NCI-H345 (cell line): ENCODE measurements at regions not wholly inside any gene's neighbourhood (a gene's known extent, or its start where the extent isn't known, plus 50 kb on each side); places are given as distances from the start of the nearest gene placed in this dataset.

Experiments
- DNase-seq: peaks from one replicate; lab custom pipeline; 2025; lab: John Stamatoyannopoulos, UW

DNA sequence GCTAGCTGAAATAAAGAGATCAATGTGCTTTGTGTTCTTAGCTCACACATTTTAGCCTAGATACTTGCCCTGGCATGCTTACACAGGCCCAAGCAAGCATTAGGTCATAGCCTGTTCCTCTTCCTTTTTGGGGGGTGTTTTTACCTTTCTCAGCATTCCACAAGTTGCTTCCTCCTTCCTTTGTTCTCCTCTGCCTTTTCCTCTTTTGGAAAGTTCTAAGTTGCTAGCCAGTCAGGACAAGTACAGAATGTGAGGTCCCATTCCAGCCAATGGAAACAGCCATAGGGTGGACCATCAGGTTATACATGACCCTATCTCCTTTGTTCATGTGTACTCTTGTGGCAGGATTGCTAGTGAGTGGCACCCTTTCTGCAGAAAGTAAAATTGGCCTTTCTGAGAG, 154.9 kb downstream of the RASSF9 start:
- DNase-seq = no peak

DNA sequence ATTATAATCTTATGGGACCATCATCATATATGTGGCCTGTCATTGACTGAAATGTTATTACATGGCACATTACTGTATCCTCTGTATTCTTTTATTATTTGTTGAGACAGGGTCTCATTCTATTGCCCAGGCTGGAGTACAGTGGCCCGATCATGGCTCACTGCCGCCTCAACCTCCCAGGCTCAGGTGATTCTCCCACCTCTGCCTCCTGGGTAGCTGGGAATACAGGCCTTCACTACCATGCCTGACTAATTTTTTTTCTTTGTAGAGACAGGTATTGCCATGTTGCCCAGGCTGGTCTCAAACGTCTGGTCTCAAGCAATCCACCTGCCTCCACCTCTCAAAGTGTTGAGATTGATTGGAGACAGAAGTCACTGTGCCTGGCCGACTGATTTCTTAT, 153.2 kb downstream of the RASSF9 start:
- DNase-seq = no peak

- no peak for DNase-seq
Measured at GRCh38 chr12:85688837-85689236, 147.4 kb downstream of the RASSF9 start.

DNA sequence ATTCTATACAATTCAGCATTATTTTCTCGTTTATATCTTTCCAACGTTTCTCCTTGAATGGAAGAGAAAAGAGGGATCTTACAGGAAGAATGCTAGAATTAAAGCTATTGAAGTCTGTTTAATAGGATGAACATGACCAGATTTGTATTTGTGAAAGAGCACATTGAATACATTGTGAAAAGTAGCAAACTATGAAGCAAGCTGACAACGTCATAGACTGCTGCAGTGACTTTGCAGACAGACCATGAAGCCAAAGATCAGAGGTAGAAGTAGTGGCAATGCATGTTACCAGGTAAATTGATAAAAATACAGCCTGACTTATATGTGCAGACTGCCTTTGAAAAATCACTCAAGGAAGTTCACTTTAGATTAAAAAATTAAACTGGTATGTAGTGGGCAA, 146.1 kb downstream of the RASSF9 start:
- DNase-seq = no peak

DNA sequence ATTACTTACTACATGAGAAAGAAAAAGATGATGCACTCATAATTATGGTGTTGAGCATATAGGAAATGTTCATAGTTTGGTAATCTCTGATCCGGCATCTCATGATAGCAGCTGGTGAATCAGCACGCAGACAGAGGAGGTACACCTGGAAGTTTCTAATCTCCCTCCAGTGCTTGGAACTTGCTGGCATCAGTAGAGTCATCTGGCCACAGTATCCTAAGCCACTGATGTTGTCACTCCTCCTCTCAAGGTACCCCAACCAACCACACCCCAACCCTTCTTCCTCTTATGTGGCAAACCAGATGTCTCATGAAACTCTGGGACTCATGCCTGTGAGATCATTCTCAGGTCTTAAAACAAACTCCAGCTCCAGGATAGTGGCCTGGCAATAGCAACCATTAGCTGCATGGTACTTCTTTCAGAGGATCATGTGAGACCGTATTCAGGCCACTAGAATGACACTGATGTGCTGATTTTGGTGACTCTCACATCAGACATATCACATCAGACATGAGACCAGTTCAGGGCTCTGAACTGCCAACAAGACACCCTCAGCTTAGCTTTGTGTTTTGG, 143.0 kb downstream of the RASSF9 start:
- no peak for DNase-seq

DNA sequence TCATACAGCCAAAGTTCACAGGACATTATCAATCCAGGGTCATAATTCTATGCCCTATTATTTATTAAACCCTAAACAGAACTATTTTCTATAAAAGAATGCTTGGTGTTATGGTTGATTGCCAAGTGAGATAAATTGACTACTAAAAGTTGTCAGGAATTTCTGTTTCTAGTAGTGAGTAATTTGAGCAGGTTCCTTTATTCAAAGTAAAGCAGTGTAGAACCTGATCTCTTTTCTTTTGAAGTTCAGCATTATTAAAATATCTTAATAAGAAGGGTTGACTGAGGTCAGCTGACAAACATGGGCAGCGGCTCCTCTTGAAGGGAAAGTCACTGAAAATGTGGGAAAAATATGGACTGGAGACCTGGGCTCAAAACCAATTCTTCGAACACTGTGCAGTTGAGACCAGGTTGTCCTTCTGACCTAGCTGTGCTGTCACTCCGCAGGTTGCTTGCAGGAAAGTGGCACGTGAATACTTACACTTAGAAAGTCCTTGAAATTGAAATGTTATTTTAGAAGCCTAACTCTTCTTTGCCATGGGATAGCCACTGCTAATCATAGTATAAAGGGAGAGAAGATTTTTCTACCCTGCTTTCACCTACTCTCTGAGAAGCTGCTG, 141.0 kb downstream of the RASSF9 start:
- no peak for DNase-seq

- DNase-seq = no peak
Measured at GRCh38 chr12:85697003-85697402, 139.2 kb downstream of the RASSF9 start.

- DNase-seq = no peak
Measured at GRCh38 chr12:85698937-85699336, 137.3 kb downstream of the RASSF9 start.

GRCh38 chr12:85708775-85709174, 127.4 kb downstream of the RASSF9 start:
- DNase-seq = no peak

- DNase-seq = no peak
Measured at GRCh38 chr12:85711735-85712390, 124.3 kb downstream of the RASSF9 start.

- no peak for DNase-seq
Measured at GRCh38 chr12:85713373-85713772, 122.8 kb downstream of the RASSF9 start.

DNA sequence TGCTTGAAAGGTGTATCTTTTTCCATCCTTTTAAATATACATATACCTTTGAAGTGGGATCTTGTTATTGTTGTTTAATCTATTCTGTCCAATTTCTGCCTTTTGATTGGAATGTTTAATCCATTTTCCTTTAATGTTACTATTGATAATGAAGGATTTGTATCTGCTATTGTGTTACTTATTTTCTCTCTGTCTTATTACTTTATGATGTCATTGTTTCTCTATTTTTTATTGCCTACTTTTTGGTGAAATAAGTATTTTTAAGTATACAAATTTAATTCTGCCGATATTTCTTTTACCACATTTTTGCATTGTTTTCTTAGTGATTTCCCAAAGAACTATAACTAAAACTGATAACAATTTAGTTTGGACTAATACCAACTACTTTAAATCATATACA, 121.8 kb downstream of the RASSF9 start:
- no peak for DNase-seq

DNA sequence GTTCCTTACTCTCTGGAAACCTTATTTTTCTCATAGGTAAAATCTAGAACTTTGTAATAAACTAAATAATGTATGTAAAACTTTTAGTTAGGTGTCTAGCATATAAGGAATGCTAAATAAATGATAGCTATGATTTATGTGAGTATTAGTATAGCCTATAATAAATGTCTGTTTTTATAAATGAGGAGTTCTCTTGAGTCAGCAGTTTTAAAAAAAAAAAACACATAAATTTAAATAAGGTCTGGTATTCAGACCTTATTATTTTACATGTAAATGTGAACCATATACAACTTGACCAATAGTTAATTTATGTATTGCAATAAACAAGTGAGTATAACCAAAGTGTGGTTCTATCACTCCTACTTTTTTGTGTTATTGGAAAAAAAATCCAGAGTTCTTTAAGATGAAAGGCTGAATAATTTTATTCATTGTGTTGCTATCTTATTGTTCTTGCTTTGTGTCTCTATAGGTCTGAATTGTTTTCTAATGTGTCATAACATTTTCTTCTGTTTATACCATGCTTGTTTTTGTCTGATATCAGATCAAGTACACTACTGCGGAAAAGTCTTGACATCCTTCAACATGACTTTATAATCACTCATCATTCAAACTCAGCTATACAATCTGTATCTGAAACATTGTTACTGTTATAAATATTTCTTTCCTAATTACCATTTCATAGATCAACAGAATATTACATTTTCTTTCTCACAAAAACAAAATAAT, 115.7 kb downstream of the RASSF9 start:
- DNase-seq = no peak

- no peak for DNase-seq
Measured at GRCh38 chr12:85725991-85726390, 110.2 kb downstream of the RASSF9 start.

DNA sequence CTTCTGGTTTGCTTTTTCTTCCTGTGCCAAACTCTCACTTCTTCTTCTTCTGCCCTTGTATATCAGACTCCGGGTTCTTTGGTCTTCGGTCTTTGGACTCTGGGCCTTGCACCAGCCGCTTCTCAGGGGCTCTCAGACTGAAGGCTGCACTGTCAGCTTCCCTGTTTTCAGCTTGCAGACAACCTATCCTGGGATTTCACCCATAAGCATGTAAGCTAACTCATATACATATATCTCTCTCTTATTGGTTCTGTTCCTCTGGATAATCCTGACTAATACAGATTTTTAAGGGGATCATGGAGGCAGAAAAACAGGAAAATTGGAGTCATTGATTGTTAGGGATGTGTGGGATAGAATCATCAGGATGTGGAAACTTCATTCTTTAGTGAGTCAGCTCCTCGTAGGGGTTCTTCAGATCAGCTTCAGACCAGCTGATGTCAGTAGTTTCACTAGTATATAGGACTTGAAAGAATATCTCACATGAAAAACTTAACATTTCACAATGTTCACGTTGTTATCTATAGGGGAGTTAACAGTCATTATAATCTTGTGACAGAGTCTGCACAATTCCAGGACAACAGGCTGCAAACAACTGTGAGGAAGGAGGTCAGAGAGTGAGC, 102.9 kb downstream of the RASSF9 start:
- no peak for DNase-seq

- DNase-seq = no peak
Measured at GRCh38 chr12:85733984-85734383, 102.2 kb downstream of the RASSF9 start.

DNA sequence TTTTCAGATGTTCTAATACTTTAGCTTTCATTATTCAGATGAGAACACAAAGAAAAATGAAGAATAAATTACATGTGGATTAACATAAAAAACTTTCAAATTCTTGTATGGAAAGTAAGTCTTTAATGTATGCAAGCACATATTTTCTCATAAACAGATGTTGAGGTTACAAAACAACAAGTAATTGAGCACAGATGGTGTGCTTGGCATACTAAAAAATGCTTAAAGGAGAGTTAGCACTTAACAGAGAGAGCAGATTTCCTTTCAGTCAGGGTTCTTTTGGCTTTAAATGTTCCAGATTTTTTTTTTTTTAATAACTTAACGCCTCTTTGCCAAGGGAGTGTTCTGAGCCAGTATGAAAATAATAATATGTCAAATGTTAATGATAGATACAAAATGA, 96.0 kb downstream of the RASSF9 start:
- DNase-seq = no peak

- DNase-seq = no peak
Measured at GRCh38 chr12:85741046-85741445, 95.2 kb downstream of the RASSF9 start.

DNA sequence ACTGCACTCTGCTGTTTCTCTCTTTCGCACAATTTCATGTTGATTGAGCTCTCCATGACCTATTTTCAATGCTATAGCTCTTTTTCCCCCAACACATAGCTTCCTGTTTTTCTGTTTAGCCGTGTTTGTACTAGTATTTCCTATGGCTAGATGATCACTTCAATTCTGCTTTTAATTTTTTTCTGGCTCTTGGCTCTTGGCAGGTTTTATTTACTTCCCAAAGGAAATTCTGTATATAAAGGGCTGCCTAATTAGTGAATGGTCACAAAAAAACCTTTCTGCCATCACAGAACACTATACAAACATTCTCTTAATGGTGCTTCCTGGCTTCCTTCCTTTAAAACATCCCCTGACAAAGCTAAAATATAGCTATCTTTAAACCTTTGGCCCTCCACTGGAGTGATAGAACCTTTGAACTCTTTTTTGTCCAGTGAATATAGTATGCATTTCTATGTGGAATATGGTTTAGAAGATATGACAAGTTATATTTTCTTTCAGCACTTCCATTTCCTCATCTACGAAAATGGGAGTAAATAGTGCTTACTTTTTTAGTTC, 88.2 kb downstream of the RASSF9 start:
- no peak for DNase-seq
